Neural progenitor cell (in vitro differentiated cells): ENCODE measurements at regions not wholly inside any gene's neighbourhood (a gene's known extent, or its start where the extent isn't known, plus 50 kb on each side); places are given as distances from the start of the nearest gene placed in this dataset.

Experiments used
- EZH2phosphoT487 ChIP-seq: fragments of 200-600 bp; sonication (generic); IDR thresholded peaks from 2 replicates; pipeline ENCODE4 v1.6.1; 2017; ENCODE audit warnings: antibody characterized with exemption
- TF ChIP-seq, protein P1 (sequence below): fragments of 200-600 bp; sonication (generic); IDR thresholded peaks from 2 replicates; pipeline ENCODE4 v1.5.1; 2017; ENCODE audit warnings: antibody characterized with exemption, mild to moderate bottlenecking

DNA sequence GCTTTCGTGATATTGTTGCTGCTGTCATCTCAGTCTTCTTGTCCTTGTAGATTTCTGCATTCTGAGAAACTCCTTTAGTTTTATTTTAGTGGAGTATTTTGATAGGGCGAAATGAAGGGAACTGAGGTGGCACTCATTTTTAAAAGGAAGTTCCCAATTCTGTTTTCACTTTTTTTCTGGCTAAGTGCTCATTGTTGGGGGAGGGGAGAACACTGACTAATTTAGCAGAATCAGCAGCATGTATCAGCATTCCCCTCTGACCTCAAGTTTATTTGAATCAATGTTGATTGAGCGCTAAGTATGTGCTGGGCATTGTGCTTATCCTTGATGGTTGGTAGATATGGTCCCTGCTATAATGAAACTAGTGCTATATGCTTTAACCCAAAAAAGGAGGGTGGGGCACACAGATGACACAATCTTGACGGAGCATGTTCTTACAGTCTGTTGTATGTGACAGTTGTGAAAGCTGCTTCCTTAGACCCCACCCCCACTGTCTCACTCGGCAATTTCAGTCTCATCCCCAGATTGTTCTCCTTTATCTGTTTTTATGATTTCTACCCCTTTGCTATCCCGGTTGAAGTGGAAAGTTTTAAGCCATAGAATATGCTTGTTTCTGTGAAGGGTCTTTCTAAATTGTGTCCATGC, 262.4 kb downstream of the SOX4 start:
- TF ChIP-seq, protein P1, sequence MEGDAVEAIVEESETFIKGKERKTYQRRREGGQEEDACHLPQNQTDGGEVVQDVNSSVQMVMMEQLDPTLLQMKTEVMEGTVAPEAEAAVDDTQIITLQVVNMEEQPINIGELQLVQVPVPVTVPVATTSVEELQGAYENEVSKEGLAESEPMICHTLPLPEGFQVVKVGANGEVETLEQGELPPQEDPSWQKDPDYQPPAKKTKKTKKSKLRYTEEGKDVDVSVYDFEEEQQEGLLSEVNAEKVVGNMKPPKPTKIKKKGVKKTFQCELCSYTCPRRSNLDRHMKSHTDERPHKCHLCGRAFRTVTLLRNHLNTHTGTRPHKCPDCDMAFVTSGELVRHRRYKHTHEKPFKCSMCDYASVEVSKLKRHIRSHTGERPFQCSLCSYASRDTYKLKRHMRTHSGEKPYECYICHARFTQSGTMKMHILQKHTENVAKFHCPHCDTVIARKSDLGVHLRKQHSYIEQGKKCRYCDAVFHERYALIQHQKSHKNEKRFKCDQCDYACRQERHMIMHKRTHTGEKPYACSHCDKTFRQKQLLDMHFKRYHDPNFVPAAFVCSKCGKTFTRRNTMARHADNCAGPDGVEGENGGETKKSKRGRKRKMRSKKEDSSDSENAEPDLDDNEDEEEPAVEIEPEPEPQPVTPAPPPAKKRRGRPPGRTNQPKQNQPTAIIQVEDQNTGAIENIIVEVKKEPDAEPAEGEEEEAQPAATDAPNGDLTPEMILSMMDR = no peak
- no peak for TF ChIP-seq EZH2phosphoT487
